ENCODE measurements at regions not wholly inside any gene's neighbourhood (a gene's known extent, or its start where the extent isn't known, plus 50 kb on each side); places are given as distances from the start of the nearest gene placed in this dataset.

DNA sequence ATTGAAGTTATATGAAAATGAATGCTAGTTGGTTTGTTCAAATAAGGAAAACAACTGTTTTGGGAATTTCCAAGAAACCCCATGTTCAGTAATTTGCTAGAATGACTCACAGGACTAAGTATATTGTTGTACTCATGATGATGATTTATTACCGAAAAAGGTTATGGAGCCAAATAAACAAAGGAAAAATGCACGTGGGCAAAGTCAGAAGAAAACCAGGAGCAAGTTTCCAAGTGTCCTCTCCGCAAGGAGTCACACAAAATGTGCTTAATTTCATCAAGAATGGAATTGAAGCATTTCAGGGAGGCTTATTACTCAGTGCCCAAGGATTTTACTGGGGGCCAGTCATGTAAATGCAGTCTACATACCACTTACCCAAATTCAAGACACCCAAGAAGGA, 1652.4 kb upstream of the TMEFF2 start:
- no peaks in the 10 kb centered on the region for H3K27me3 ChIP-seq (replicated peaks in 1 of 2; ENCODE audit: control insufficient read depth in 2 of 2, insufficient read depth in 2 of 2, low read length in 1 of 2)
- no peak overlapping the region for H2AFZ ChIP-seq (ENCODE audit: control insufficient read depth, low read depth, low read length)
- no TSS peak for BruUV-seq (replicated peaks)
- ChIA-PET POLR2A (no interaction called here), SMC1A (ENCODE audit: uncharacterized antibody, unreplicated experiment) (no interaction called here), CTCF (no interaction called here), RAD21 (ENCODE audit: unreplicated experiment) (no interaction called here)
- no peak for DNase-seq (ENCODE audit: low read depth, low spot score)
- in situ Hi-C loops (cut with MboI) (no loop called here), intact Hi-C loops (cut with micrococcal nuclease; ENCODE audit: unreplicated experiment) (no loop called here)
- H3K9ac ChIP-seq (ENCODE audit: control insufficient read depth, insufficient read depth, low read length): no peak overlapping the region
- H3K4me1 ChIP-seq (ENCODE audit: control insufficient read depth, insufficient read depth, low read length): no peaks in the 10 kb centered on the region
- no peaks in the 10 kb centered on the region for H4K20me1 ChIP-seq (ENCODE audit: control insufficient read depth, insufficient read depth)
- no peak overlapping the region for H3K4me3 ChIP-seq
- H3K9me3 ChIP-seq (replicated peaks; ENCODE audit: control insufficient read depth, insufficient read depth, low read length): no peaks in the 10 kb centered on the region
- FAIRE-seq: no peak
- TF ChIP-seq IRF4 (IDR thresholded peaks at IDR 0.05; ENCODE audit: low read depth, low read length) (no peak), SIN3A (IDR thresholded peaks at IDR 0.05; ENCODE audit: low read depth, low read length) (no peak), EZH2 (IDR thresholded peaks at IDR 0.05; ENCODE audit: borderline replicate concordance, control insufficient read depth, low read depth, low read length) (no peak), YBX1 (IDR thresholded peaks at IDR 0.05) (no peak), EP300 (IDR thresholded peaks at IDR 0.05; ENCODE audit: borderline replicate concordance in 1 of 2, control insufficient read depth in 1 of 2, low read depth in 2 of 2, low read length in 2 of 2) (no peak)
- no peaks in the 10 kb centered on the region for H3K36me3 ChIP-seq (ENCODE audit: control insufficient read depth in 2 of 2, insufficient read depth in 2 of 2, low read length in 1 of 2)
- WGBS (ENCODE audit: insufficient coverage, insufficient replicate concordance, low lambda C conversion rate, missing lambda C conversion rate): 0% methylated on average over 3 of the region's 3 CpGs
- H3K4me2 ChIP-seq (ENCODE audit: control insufficient read depth, insufficient read depth): no peak overlapping the region
- no peak overlapping the region for H3K27ac ChIP-seq (ENCODE audit: control insufficient read depth, insufficient read depth)
- no peak for ATAC-seq
- no peaks in the 10 kb centered on the region for H3K79me2 ChIP-seq (ENCODE audit: control insufficient read depth, insufficient read depth, low read length)

DNA sequence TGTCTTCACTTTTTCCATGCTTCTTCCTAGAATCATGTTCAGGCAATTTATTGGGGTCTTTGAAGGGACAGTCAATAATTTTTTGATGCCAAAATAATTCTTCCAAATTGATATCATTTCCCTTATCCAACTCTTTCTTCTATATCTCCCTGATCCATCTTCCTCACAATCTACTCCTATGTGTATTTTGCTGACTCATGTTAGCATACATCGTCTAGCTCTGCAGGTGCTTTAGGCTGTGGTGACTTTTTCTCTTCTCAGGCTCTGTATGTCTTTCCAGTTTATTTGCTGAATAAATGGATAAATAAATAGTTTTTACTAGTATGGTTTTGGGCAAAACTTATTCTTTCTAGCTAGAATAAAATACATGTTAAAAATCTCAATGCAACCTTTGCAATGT, 1650.9 kb upstream of the TMEFF2 start:
- WGBS (ENCODE audit: insufficient coverage, insufficient replicate concordance, low lambda C conversion rate, missing lambda C conversion rate): 13% methylated on average over 1 of the region's 1 CpG
- in situ Hi-C loops (cut with MboI): no loop called here
- no peak overlapping the region for H3K4me3 ChIP-seq
- FAIRE-seq (no peak), DNase-seq (ENCODE audit: low read depth, low spot score) (no peak), ATAC-seq (no peak)
- intact Hi-C loops (cut with micrococcal nuclease; ENCODE audit: unreplicated experiment): no loop called here
- H4K20me1 ChIP-seq (ENCODE audit: control insufficient read depth, insufficient read depth): no peaks in the 10 kb centered on the region
- H3K9ac ChIP-seq (ENCODE audit: control insufficient read depth, insufficient read depth, low read length): no peak overlapping the region
- H3K4me2 ChIP-seq (ENCODE audit: control insufficient read depth, insufficient read depth): no peak overlapping the region
- POLR2A ChIA-PET: no interaction called here
- CTCF ChIA-PET: no interaction called here
- RAD21 ChIA-PET (ENCODE audit: unreplicated experiment): no interaction called here
- no peak overlapping the region for H3K27ac ChIP-seq (ENCODE audit: control insufficient read depth, insufficient read depth)
- H3K79me2 ChIP-seq (ENCODE audit: control insufficient read depth, insufficient read depth, low read length): no peaks in the 10 kb centered on the region
- BruUV-seq (replicated peaks): no TSS peak
- SMC1A ChIA-PET (ENCODE audit: uncharacterized antibody, unreplicated experiment): no interaction called here
- H3K9me3 ChIP-seq (replicated peaks; ENCODE audit: control insufficient read depth, insufficient read depth, low read length): no peaks in the 10 kb centered on the region
- no peaks in the 10 kb centered on the region for H3K4me1 ChIP-seq (ENCODE audit: control insufficient read depth, insufficient read depth, low read length)
- H3K27me3 ChIP-seq (replicated peaks in 1 of 2; ENCODE audit: control insufficient read depth in 2 of 2, insufficient read depth in 2 of 2, low read length in 1 of 2): no peaks in the 10 kb centered on the region
- H2AFZ ChIP-seq (ENCODE audit: control insufficient read depth, low read depth, low read length): no peak overlapping the region
- H3K36me3 ChIP-seq (ENCODE audit: control insufficient read depth in 2 of 2, insufficient read depth in 2 of 2, low read length in 1 of 2): no peaks in the 10 kb centered on the region
- TF ChIP-seq WRNIP1 (IDR thresholded peaks at IDR 0.05; ENCODE audit: borderline replicate concordance, low read depth, low read length) (no peak), NFYB (IDR thresholded peaks at IDR 0.05; ENCODE audit: insufficient read depth, low read depth, low read length) (no peak), RB1 (IDR thresholded peaks at IDR 0.05; ENCODE audit: borderline replicate concordance) (no peak), CEBPB (IDR thresholded peaks at IDR 0.05; ENCODE audit: borderline replicate concordance in 1 of 2, low read depth in 2 of 2, low read length in 2 of 2) (no peak), IKZF1 (conservative IDR thresholded peaks at IDR 0.05) (no peak), ZNF274 (IDR thresholded peaks at IDR 0.05; ENCODE audit: insufficient read depth, insufficient read length) (no peak), PAX5 (IDR thresholded peaks at IDR 0.05; ENCODE audit: borderline replicate concordance, low read depth, low read length) (no peak), HDAC6 (IDR thresholded peaks at IDR 0.05; ENCODE audit: unreplicated experiment) (no peak)
- TF ChIP-seq, protein P1, sequence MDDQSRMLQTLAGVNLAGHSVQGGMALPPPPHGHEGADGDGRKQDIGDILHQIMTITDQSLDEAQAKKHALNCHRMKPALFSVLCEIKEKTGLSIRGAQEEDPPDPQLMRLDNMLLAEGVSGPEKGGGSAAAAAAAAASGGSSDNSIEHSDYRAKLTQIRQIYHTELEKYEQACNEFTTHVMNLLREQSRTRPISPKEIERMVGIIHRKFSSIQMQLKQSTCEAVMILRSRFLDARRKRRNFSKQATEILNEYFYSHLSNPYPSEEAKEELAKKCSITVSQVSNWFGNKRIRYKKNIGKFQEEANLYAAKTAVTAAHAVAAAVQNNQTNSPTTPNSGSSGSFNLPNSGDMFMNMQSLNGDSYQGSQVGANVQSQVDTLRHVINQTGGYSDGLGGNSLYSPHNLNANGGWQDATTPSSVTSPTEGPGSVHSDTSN (IDR thresholded peaks at IDR 0.05; ENCODE audit: insufficient replicate concordance, low read depth, low read length): no peak
- TF ChIP-seq, protein P2, sequence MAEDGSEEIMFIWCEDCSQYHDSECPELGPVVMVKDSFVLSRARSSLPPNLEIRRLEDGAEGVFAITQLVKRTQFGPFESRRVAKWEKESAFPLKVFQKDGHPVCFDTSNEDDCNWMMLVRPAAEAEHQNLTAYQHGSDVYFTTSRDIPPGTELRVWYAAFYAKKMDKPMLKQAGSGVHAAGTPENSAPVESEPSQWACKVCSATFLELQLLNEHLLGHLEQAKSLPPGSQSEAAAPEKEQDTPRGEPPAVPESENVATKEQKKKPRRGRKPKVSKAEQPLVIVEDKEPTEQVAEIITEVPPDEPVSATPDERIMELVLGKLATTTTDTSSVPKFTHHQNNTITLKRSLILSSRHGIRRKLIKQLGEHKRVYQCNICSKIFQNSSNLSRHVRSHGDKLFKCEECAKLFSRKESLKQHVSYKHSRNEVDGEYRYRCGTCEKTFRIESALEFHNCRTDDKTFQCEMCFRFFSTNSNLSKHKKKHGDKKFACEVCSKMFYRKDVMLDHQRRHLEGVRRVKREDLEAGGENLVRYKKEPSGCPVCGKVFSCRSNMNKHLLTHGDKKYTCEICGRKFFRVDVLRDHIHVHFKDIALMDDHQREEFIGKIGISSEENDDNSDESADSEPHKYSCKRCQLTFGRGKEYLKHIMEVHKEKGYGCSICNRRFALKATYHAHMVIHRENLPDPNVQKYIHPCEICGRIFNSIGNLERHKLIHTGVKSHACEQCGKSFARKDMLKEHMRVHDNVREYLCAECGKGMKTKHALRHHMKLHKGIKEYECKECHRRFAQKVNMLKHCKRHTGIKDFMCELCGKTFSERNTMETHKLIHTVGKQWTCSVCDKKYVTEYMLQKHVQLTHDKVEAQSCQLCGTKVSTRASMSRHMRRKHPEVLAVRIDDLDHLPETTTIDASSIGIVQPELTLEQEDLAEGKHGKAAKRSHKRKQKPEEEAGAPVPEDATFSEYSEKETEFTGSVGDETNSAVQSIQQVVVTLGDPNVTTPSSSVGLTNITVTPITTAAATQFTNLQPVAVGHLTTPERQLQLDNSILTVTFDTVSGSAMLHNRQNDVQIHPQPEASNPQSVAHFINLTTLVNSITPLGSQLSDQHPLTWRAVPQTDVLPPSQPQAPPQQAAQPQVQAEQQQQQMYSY (CRISPR knock-in tag; IDR thresholded peaks at IDR 0.05): no peak

Measured in GM12878 (cell line).